Endodermal cell (in vitro differentiated cells): ENCODE measurements at regions not wholly inside any gene's neighbourhood (a gene's known extent, or its start where the extent isn't known, plus 50 kb on each side); places are given as distances from the start of the nearest gene placed in this dataset.

ENCODE experiments used
- DNase-seq: peaks from one replicate; pipeline ENCODE4 v3.0.0-alpha.2; 2017
- H3K27ac ChIP-seq: 2 replicates; pipeline ENCODE4 v1.5.1; 2013; ENCODE audit warnings: mild to moderate bottlenecking, low read depth, low read length, moderate library complexity
- H3K27me3 ChIP-seq: 2 replicates; pipeline ENCODE4 v1.6.1; 2013; ENCODE audit warnings: mild to moderate bottlenecking, low read length, moderate library complexity; ENCODE audit not compliant: insufficient read depth, control insufficient read depth, poor library complexity, severe bottlenecking
- H3K36me3 ChIP-seq: 2 replicates; pipeline ENCODE4 v1.7.0; 2013; ENCODE audit warnings: mild to moderate bottlenecking, low read length, moderate library complexity; ENCODE audit not compliant: control insufficient read depth, insufficient read depth
- H3K4me1 ChIP-seq: one replicate; pipeline ENCODE4 v1.7.0; 2013; ENCODE audit warnings: low read length; ENCODE audit not compliant: control insufficient read depth, insufficient read depth
- H3K4me3 ChIP-seq: 2 replicates; pipeline ENCODE4 v1.5.1; 2013; ENCODE audit warnings: mild to moderate bottlenecking, low read length, moderate library complexity
- H3K9ac ChIP-seq: 2 replicates; pipeline ENCODE4 v1.6.1; 2013; ENCODE audit warnings: mild to moderate bottlenecking, low read length, moderate library complexity; ENCODE audit not compliant: poor library complexity, severe bottlenecking; ENCODE audit errors: extremely low read depth
- H3K9me3 ChIP-seq: 2 replicates; pipeline ENCODE4 v1.6.1; 2013; ENCODE audit warnings: mild to moderate bottlenecking, low read length, moderate library complexity; ENCODE audit not compliant: control insufficient read depth
- H3K27ac Mint-ChIP-seq: 2 replicates; pipeline ENCODE4 v1.8.0; 2020; ENCODE audit warnings: mixed read lengths
- H3K27me3 Mint-ChIP-seq: 2 replicates; pipeline ENCODE4 v1.8.0; 2021; ENCODE audit warnings: mild to moderate bottlenecking, mixed read lengths; ENCODE audit not compliant: insufficient read depth
- H3K36me3 Mint-ChIP-seq: 2 replicates; pipeline ENCODE4 v1.8.0; 2020; ENCODE audit warnings: low read depth, mixed read lengths
- H3K4me1 Mint-ChIP-seq: 2 replicates; pipeline ENCODE4 v1.8.0; 2020; ENCODE audit warnings: mixed read lengths
- H3K4me3 Mint-ChIP-seq: 2 replicates; pipeline ENCODE4 v1.8.0; 2020; ENCODE audit warnings: mild to moderate bottlenecking, moderate library complexity, mixed read lengths
- H3K9me3 Mint-ChIP-seq: 2 replicates; pipeline ENCODE4 v1.8.0; 2020; ENCODE audit warnings: mild to moderate bottlenecking, mixed read lengths
- CTCF ChIP-seq: fragments of 200-600 bp; sonication (generic); conservative IDR thresholded peaks from 2 replicates; pipeline ENCODE4 v1.5.0; 2021; ENCODE audit warnings: antibody characterized with exemption, mild to moderate bottlenecking
- WGBS, 2 experiments: methylation state at CpG; one replicate each; pipeline versions ENCODE4 v1.1.5 to v1.1.7; 2013; ENCODE audit warnings: missing lambda C conversion rate in 2 of 2, mixed read lengths in 1 of 2; ENCODE audit not compliant: insufficient coverage in 1 of 2, insufficient read length in 1 of 2; 5-methylcytosine and 5-hydroxymethylcytosine counted together

- no peak overlapping the region for H3K4me3 ChIP-seq
- no peaks in the 10 kb centered on the region for H3K27me3 ChIP-seq
- H3K9me3 ChIP-seq, result peaks cover 35% of the 10 kb centered on the region
- H3K27ac Mint-ChIP-seq, result no peak overlapping the region
- 82 to 83% methylated on average over 1 of the region's 1 CpG for WGBS, 2 experiments
- H3K9me3 Mint-ChIP-seq, result peaks cover 37% of the 10 kb centered on the region
- H3K4me1 Mint-ChIP-seq, result peaks cover 11% of the 10 kb centered on the region
- no peak overlapping the region for H3K9ac ChIP-seq
- no peak for TF ChIP-seq CTCF
- no peaks in the 10 kb centered on the region for H3K4me1 ChIP-seq
- no peak overlapping the region for H3K27ac ChIP-seq
- peaks cover 24% of the 10 kb centered on the region for H3K36me3 Mint-ChIP-seq
- H3K27me3 Mint-ChIP-seq, result no peaks in the 10 kb centered on the region
- no peaks in the 10 kb centered on the region for H3K36me3 ChIP-seq
- no peak overlapping the region for H3K4me3 Mint-ChIP-seq
- DNase-seq, result no peak
Observed at GRCh38 chr5:124252747-124253146, 493.7 kb downstream of the ZNF608 start.

- Histone ChIP-seq H3K4me1 (no peaks in the 10 kb centered on the region), H3K9me3 (peaks cover 37% of the 10 kb centered on the region), H3K36me3 (no peaks in the 10 kb centered on the region), H3K4me3 (no peak overlapping the region), H3K27ac (no peak overlapping the region), H3K9ac (no peak overlapping the region), H3K27me3 (no peaks in the 10 kb centered on the region)
- TF ChIP-seq CTCF, result no peak
- Mint-ChIP-seq H3K4me3 (no peak overlapping the region), H3K36me3 (peaks cover 27% of the 10 kb centered on the region), H3K27ac (no peak overlapping the region), H3K9me3 (peaks cover 42% of the 10 kb centered on the region), H3K4me1 (peaks cover 5% of the 10 kb centered on the region), H3K27me3 (no peaks in the 10 kb centered on the region)
- WGBS, 2 experiments, result 20 to 60% methylated on average over 2 of the region's 2 CpGs
- DNase-seq, result no peak
Observed at GRCh38 chr5:124252191-124252638, 494.2 kb downstream of the ZNF608 start.

DNA sequence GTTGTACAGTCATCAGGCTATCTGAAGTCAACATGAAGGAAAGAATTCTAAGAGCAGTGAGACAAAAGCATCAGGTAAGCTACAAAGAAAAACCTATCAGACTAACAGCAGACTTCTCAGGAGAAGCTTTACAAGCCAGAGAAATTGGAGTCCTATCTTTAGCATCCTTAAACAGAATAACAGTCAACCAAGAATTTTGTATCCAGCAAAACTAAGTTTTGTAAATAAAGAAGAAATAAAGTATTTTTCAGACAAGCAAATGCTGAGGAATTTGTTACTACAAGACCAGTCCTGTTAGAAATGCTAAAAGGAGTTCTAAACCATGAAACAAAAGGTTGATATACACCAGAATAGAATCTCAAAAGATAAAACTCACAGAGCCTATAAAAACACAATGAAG, 501.2 kb downstream of the ZNF608 start:
- Histone ChIP-seq H3K27me3 (no peaks in the 10 kb centered on the region), H3K36me3 (no peaks in the 10 kb centered on the region), H3K27ac (no peak overlapping the region), H3K9me3 (peaks cover 51% of the 10 kb centered on the region), H3K4me3 (peak overlapping the region; percentile 11), H3K4me1 (no peaks in the 10 kb centered on the region), H3K9ac (no peak overlapping the region)
- no peak for TF ChIP-seq CTCF
- no peak overlapping the region for H3K4me3 Mint-ChIP-seq
- H3K9me3 Mint-ChIP-seq, result peaks cover 63% of the 10 kb centered on the region
- no peaks in the 10 kb centered on the region for H3K27me3 Mint-ChIP-seq
- DNase-seq, result no peak
- H3K36me3 Mint-ChIP-seq, result peaks cover 38% of the 10 kb centered on the region
- H3K4me1 Mint-ChIP-seq, result no peaks in the 10 kb centered on the region
- no peak overlapping the region for H3K27ac Mint-ChIP-seq
